H1 (cell line): ENCODE measurements at regions not wholly inside any gene's neighbourhood (a gene's known extent, or its start where the extent isn't known, plus 50 kb on each side); places are given as distances from the start of the nearest gene placed in this dataset.

Experiments
- KDM1A ChIP-seq: fragments of 200-600, 300-600 bp; sonication (generic); IDR thresholded peaks from 2 replicates; pipeline ENCODE4 v1.7.1; 2016; ENCODE audit warnings: mild to moderate bottlenecking, low read length, borderline replicate concordance

- no peak for TF ChIP-seq KDM1A
Observed at GRCh38 chr1:94648225-94649007, 106.9 kb upstream of the F3 start (continued).
